Psoas muscle (tissue), 7 donors: ENCODE measurements at regions not wholly inside any gene's neighbourhood (a gene's known extent, or its start where the extent isn't known, plus 50 kb on each side); places are given as distances from the start of the nearest gene placed in this dataset.

Experiments used
- ATAC-seq, 4 donors: fragments of 200-7000 bp; cut with Tn5 transposase; one replicate each; pipeline ENCODE4 v1.9.1; 2020; ENCODE audit warnings: moderate library complexity in 3 of 4, mild to moderate bottlenecking in 2 of 4
- DNase-seq, 2 donors: peaks; one replicate each; pipeline ENCODE4 v3.0.0-alpha.2; 2020
- H3K27ac ChIP-seq: fragments of 200-600 bp; one replicate; pipeline ENCODE4 v1.8.0; 2022
- H3K27me3 ChIP-seq, 3 donors: fragments of 200-600 bp in 1 of 3; one replicate each; pipeline versions ENCODE4 v1.6.1 to v1.8.0; 2013 to 2022; ENCODE audit warnings: low read length in 2 of 3, mild to moderate bottlenecking in 2 of 3, moderate library complexity in 1 of 3; ENCODE audit not compliant: insufficient read depth in 3 of 3
- H3K36me3 ChIP-seq, 2 donors: fragments of 200-600 bp in 1 of 2; one replicate each; pipeline versions ENCODE4 v1.6.1 to v1.8.0; 2013 to 2022; ENCODE audit warnings: low read depth in 1 of 2, mild to moderate bottlenecking in 1 of 2, moderate library complexity in 1 of 2; ENCODE audit not compliant: insufficient read depth in 1 of 2
- H3K4me1 ChIP-seq: fragments of 200-600 bp; one replicate; pipeline ENCODE4 v1.8.0; 2022
- H3K4me3 ChIP-seq: fragments of 200-600 bp; one replicate; pipeline ENCODE4 v1.8.0; 2022; ENCODE audit warnings: mild to moderate bottlenecking
- H3K9me3 ChIP-seq: fragments of 200-600 bp; one replicate; pipeline ENCODE4 v1.8.0; 2022
- CTCF ChIP-seq: fragments of 200-600 bp; IDR thresholded peaks from one replicate; pipeline ENCODE4 v1.8.0; 2022; ENCODE audit warnings: antibody characterized with exemption
- WGBS, 3 donors: extraction: QIAGEN DNeasy Blood & Tissue Kit; methylation state at CpG; one replicate each; pipeline versions ENCODE4 v1.1.6 to v1.1.7; 2013; 5-methylcytosine and 5-hydroxymethylcytosine counted together
- intact Hi-C, 2 donors: fragments of 100-400 bp; cut with DNase I; formaldehyde crosslinking; loops; one replicate each; pipeline versions ENCODE4 v1.11.0 to v1.14.2; 2022
- donor health status: healthy with polysubstance abuse.
- donor health status: DM: no; HTN: no; CAD: no; lungs with moderate emphysema.
- donor health status: Bipolar disorder and iron deficiency.
- donor health status: healthy.
- donor health status: DM: yes; HTN: yes; CAD: no.
- donor health status: DM: no; HTN: no; CAD: no.
- donor health status: DM: yes; HTN: yes; CAD: no.

GRCh38 chr6:112401083-112401482, 54.0 kb downstream of the RFPL4B start:
- H3K27me3 ChIP-seq = no peaks in the 10 kb centered on the region
- H3K4me3 ChIP-seq = no peak overlapping the region
- intact Hi-C loops = no loop called here
- TF ChIP-seq CTCF = no peak
- no peaks in the 10 kb centered on the region for H3K9me3 ChIP-seq
- no peak overlapping the region for H3K27ac ChIP-seq
- no peaks in the 10 kb centered on the region for H3K4me1 ChIP-seq
- ATAC-seq = no peak
- DNase-seq = no peak
- no peaks in the 10 kb centered on the region for H3K36me3 ChIP-seq
- 92 to 100% (median 96%) methylated on average over 1 of the region's 1 CpG for WGBS, 3 donors

- Histone ChIP-seq H3K4me3 (no peak overlapping the region), H3K27me3 (no peaks in the 10 kb centered on the region), H3K4me1 (no peaks in the 10 kb centered on the region), H3K27ac (no peak overlapping the region), H3K36me3 (no peaks in the 10 kb centered on the region), H3K9me3 (no peaks in the 10 kb centered on the region)
- no peak for DNase-seq
- TF ChIP-seq CTCF = no peak
- intact Hi-C loops = loop anchor here in 1 of 2 donors (5.0 kb wide), 1 partner anchor 1220 kb away; no protein-coding TSS in a partner anchor
- no peak for ATAC-seq
- WGBS, 3 donors = 38 to 49% (median 39%) methylated on average over 9 of the region's 9 CpGs
Observed at GRCh38 chr6:112407101-112407590, 60.0 kb downstream of the RFPL4B start.

GRCh38 chr6:112408522-112408921, 61.4 kb downstream of the RFPL4B start:
- ATAC-seq = no peak
- intact Hi-C loops = loop anchor here in 1 of 2 donors (5.0 kb wide), 1 partner anchor 1221 kb away; no protein-coding TSS in a partner anchor
- Histone ChIP-seq H3K4me1 (no peaks in the 10 kb centered on the region), H3K27me3 (no peaks in the 10 kb centered on the region), H3K9me3 (no peaks in the 10 kb centered on the region), H3K36me3 (no peaks in the 10 kb centered on the region), H3K4me3 (no peak overlapping the region), H3K27ac (no peak overlapping the region)
- no peak for DNase-seq
- no peak for TF ChIP-seq CTCF
- 86 to 93% (median 91%) methylated on average over 10 of the region's 10 CpGs for WGBS, 3 donors

- no peaks in the 10 kb centered on the region for H3K36me3 ChIP-seq
- ATAC-seq (no peak), DNase-seq (no peak)
- no peak overlapping the region for H3K4me3 ChIP-seq
- 47 to 56% (median 48%) methylated on average over 2 of the region's 2 CpGs for WGBS, 3 donors
- H3K4me1 ChIP-seq = no peaks in the 10 kb centered on the region
- no peak for TF ChIP-seq CTCF
- H3K27me3 ChIP-seq = no peaks in the 10 kb centered on the region
- no peaks in the 10 kb centered on the region for H3K9me3 ChIP-seq
- H3K27ac ChIP-seq = no peak overlapping the region
- intact Hi-C loops = loop anchor here in 1 of 2 donors (5.0 kb wide), 1 partner anchor 1222 kb away; no protein-coding TSS in a partner anchor
Observed at GRCh38 chr6:112409311-112409710, 62.2 kb downstream of the RFPL4B start.

GRCh38 chr6:112413780-112414179, 66.7 kb downstream of the RFPL4B start:
- 68 to 84% (median 68%) methylated on average over 1 of the region's 1 CpG for WGBS, 3 donors
- intact Hi-C loops = no loop called here
- H3K4me1 ChIP-seq = no peaks in the 10 kb centered on the region
- ATAC-seq (no peak), DNase-seq (no peak)
- no peak overlapping the region for H3K4me3 ChIP-seq
- no peaks in the 10 kb centered on the region for H3K36me3 ChIP-seq
- H3K9me3 ChIP-seq = peaks cover 6% of the 10 kb centered on the region
- H3K27ac ChIP-seq = no peak overlapping the region
- no peaks in the 10 kb centered on the region for H3K27me3 ChIP-seq
- TF ChIP-seq CTCF = no peak
